Kidney glomerular epithelial cell (primary cell): ENCODE measurements at regions not wholly inside any gene's neighbourhood (a gene's known extent, or its start where the extent isn't known, plus 50 kb on each side); places are given as distances from the start of the nearest gene placed in this dataset.

ENCODE experiments used
- DNase-seq: peaks from one replicate; lab custom pipeline; 2025; lab: John Stamatoyannopoulos, UW

DNA sequence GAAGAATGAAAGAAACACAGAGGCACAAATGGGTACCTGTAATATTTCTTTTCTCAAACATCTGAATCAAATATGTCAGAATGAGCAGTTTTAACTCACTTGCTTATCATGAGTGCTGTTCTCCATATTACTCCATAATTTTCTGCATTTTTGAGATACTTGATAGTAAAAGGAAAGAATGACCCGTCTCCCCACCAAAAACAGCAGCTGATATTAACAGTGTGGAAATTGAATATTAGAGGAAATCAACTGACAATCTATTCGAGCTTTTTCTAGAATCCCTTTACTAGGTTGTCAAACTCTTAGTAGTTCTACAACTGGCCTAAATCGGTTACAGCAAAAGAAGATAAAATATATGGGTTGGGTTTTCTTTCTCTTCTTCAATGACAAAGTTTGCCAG, 49.9 kb upstream of the HELT start:
- no peak for DNase-seq
